ENCODE measurements at regions not wholly inside any gene's neighbourhood (a gene's known extent, or its start where the extent isn't known, plus 50 kb on each side); places are given as distances from the start of the nearest gene placed in this dataset.
"Not testable (repeated sequence)": the region's sequence is repeated elsewhere in the genome, so short reads cannot be mapped to it uniquely, and the experiment has no call there.

GRCh38 chr1:96565546-96565945 lies 156.0 kb upstream of the PTBP2 start:
- DNase-seq = no peak

- DNase-seq = no peak
Observed at GRCh38 chr1:96568639-96569038, 152.9 kb upstream of the PTBP2 start.

- no peak for DNase-seq
Observed at GRCh38 chr1:96569288-96569687, 152.3 kb upstream of the PTBP2 start.

- DNase-seq = no peak
Observed at GRCh38 chr1:96579636-96580035, 141.9 kb upstream of the PTBP2 start.

- DNase-seq = no peak
Observed at GRCh38 chr1:96580920-96581319, 140.7 kb upstream of the PTBP2 start.

GRCh38 chr1:96581772-96582171 lies 139.8 kb upstream of the PTBP2 start:
- no peak for DNase-seq

- DNase-seq = no peak
Observed at GRCh38 chr1:96583903-96584302, 137.7 kb upstream of the PTBP2 start.

GRCh38 chr1:96587222-96587621 lies 134.4 kb upstream of the PTBP2 start:
- no peak for DNase-seq

- DNase-seq = no peak
Observed at GRCh38 chr1:96588416-96588995, 133.1 kb upstream of the PTBP2 start.

GRCh38 chr1:96595530-96595929 lies 126.1 kb upstream of the PTBP2 start:
- not testable (repeated sequence) for DNase-seq

GRCh38 chr1:96596226-96596922 lies 125.2 kb upstream of the PTBP2 start:
- DNase-seq = no peak

GRCh38 chr1:96597218-96597617 lies 124.4 kb upstream of the PTBP2 start:
- no peak for DNase-seq

GRCh38 chr1:96598416-96599168 lies 123.0 kb upstream of the PTBP2 start:
- DNase-seq = no peak

GRCh38 chr1:96604620-96605019 lies 117.0 kb upstream of the PTBP2 start:
- not testable (repeated sequence) for DNase-seq

GRCh38 chr1:96617375-96617774 lies 104.2 kb upstream of the PTBP2 start:
- not testable (repeated sequence) for DNase-seq

GRCh38 chr1:96632045-96632664 lies 89.4 kb upstream of the PTBP2 start:
- no peak for DNase-seq

GRCh38 chr1:96633695-96634094 lies 87.9 kb upstream of the PTBP2 start:
- DNase-seq = no peak

GRCh38 chr1:96634883-96635282 lies 86.7 kb upstream of the PTBP2 start:
- DNase-seq = no peak

- no peak for DNase-seq
Observed at GRCh38 chr1:96641282-96641681, 80.3 kb upstream of the PTBP2 start.

GRCh38 chr1:96643519-96643918 lies 78.1 kb upstream of the PTBP2 start:
- no peak for DNase-seq

GRCh38 chr1:96649301-96649700 lies 72.3 kb upstream of the PTBP2 start:
- DNase-seq = no peak

- DNase-seq = no peak
Observed at GRCh38 chr1:96651517-96651916, 70.1 kb upstream of the PTBP2 start.

- no peak for DNase-seq
Observed at GRCh38 chr1:96660051-96660450, 61.5 kb upstream of the PTBP2 start.

- no peak for DNase-seq
Observed at GRCh38 chr1:96660503-96660902, 61.1 kb upstream of the PTBP2 start.
